Body of pancreas (tissue), 4 donors: ENCODE measurements at regions not wholly inside any gene's neighbourhood (a gene's known extent, or its start where the extent isn't known, plus 50 kb on each side); places are given as distances from the start of the nearest gene placed in this dataset.

ENCODE experiments used
- ATAC-seq: fragments of 150-250 bp; one replicate; pipeline ENCODE4 v1.9.1; 2016
- DNase-seq, 4 donors: peaks; one replicate each; pipeline ENCODE4 v3.0.0-alpha.2; 2019
- H3K27ac ChIP-seq, 4 donors: fragments of 200-600 bp; sonication (generic); 1 replicate in 3 of 4; 2 replicates in 1 of 4; pipeline versions ENCODE4 v1.5.1 to v1.6.1; 2016 to 2019; ENCODE audit warnings: mild to moderate bottlenecking in 1 of 4, mixed read lengths in 1 of 4, moderate library complexity in 1 of 4
- H3K27me3 ChIP-seq, 2 donors: fragments of 200-600 bp; sonication (generic); one replicate each; pipeline ENCODE4 v1.6.0; 2016; ENCODE audit warnings: mild to moderate bottlenecking in 1 of 2
- H3K36me3 ChIP-seq, 2 donors: fragments of 200-600 bp; sonication (generic); replicated peaks in 1 of 2; 2 replicates each; pipeline ENCODE4 v1.5.1; 2016; ENCODE audit warnings: low read depth in 2 of 2; ENCODE audit not compliant: insufficient read depth in 1 of 2
- H3K4me1 ChIP-seq: fragments of 200-600 bp; sonication (generic); one replicate; pipeline ENCODE4 v1.6.0; 2016
- H3K4me3 ChIP-seq, 2 donors: fragments of 200-600 bp; sonication (generic); 1 replicate in 1 of 2; 2 replicates in 1 of 2; pipeline ENCODE4 v1.5.1; 2016 to 2019
- H3K9me3 ChIP-seq, 3 donors: fragments of 200-600 bp; sonication (generic); 1 replicate in 2 of 3; 2 replicates in 1 of 3; pipeline ENCODE4 v1.5.1; 2016
- POLR2A ChIP-seq, 3 donors: fragments of 450-650 bp; IDR thresholded peaks; one replicate each; pipeline ENCODE4 v1.6.1; 2016; ENCODE audit warnings: antibody characterized with exemption in 3 of 3, mild to moderate bottlenecking in 2 of 3
- WGBS, 2 donors: methylation state at CpG; one replicate each; pipeline ENCODE4 v1.1.5; 2017; 5-methylcytosine and 5-hydroxymethylcytosine counted together
- intact Hi-C: fragments of 100-400 bp; cut with DNase I; formaldehyde crosslinking; loops from one replicate; pipeline ENCODE4 v1.15.1; 2023
- TF ChIP-seq, protein P1 (sequence below), 7 experiments: fragments of 450-650 bp in 4 of 7; fragments of 200-600 bp in 3 of 7; sonication (generic) in 3 of 7; IDR thresholded peaks; one replicate each; pipeline ENCODE4 v1.5.1; 2016 to 2019; ENCODE audit warnings: antibody characterized with exemption in 7 of 7

DNA sequence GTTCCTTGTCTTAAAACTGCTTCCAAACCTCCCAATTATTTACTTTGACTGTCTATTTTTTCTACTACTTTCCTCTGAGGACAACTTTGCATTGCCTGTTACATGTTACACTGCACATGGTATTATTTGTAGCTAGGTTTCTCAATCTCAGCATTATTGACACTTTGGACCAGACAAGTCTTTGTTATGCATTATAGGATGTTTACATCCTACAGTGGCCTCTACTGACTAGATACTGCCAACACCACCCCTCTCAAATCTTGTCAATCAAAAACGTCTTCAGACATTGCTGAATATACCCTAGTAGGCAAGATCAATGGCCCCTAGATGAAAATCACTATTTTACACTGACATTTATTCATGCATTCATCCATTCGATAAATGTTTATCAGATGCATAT is 129.6 kb upstream of the DNAJC10 start:
- WGBS, 2 donors: 51 to 67% methylated on average over 2 of the region's 2 CpGs
- Histone ChIP-seq H3K9me3 (no peaks in the 10 kb centered on the region), H3K36me3 (no peaks in the 10 kb centered on the region), H3K4me1 (no peaks in the 10 kb centered on the region), H3K27me3 (no peaks in the 10 kb centered on the region), H3K4me3 (no peak overlapping the region), H3K27ac (no peak overlapping the region)
- DNase-seq (no peak), ATAC-seq (no peak)
- TF ChIP-seq, protein P1, sequence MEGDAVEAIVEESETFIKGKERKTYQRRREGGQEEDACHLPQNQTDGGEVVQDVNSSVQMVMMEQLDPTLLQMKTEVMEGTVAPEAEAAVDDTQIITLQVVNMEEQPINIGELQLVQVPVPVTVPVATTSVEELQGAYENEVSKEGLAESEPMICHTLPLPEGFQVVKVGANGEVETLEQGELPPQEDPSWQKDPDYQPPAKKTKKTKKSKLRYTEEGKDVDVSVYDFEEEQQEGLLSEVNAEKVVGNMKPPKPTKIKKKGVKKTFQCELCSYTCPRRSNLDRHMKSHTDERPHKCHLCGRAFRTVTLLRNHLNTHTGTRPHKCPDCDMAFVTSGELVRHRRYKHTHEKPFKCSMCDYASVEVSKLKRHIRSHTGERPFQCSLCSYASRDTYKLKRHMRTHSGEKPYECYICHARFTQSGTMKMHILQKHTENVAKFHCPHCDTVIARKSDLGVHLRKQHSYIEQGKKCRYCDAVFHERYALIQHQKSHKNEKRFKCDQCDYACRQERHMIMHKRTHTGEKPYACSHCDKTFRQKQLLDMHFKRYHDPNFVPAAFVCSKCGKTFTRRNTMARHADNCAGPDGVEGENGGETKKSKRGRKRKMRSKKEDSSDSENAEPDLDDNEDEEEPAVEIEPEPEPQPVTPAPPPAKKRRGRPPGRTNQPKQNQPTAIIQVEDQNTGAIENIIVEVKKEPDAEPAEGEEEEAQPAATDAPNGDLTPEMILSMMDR (IDR thresholded peaks at IDR 0.05): no peak
- no peak for TF ChIP-seq POLR2A (IDR thresholded peaks at IDR 0.05)
- intact Hi-C loops: no loop called here

DNA sequence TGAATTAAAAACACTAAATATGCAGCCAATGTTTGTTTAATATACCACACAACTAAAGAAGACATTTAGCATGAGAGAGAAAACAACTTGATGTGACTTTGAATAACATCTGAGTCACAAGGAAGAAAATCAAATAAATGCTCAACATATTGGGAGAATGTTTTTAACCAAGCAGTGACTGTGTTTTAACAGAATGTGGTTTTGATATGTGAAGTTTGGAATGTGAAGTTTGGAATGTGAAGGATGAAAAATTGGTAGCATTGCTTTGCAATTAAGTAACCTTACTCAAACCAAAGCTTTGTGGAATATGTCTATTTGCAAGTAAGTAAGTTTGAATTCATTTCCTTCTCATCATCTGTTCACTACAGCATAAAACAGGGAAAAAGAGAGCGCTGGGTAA is 128.2 kb upstream of the DNAJC10 start:
- no peaks in the 10 kb centered on the region for H3K36me3 ChIP-seq
- no peaks in the 10 kb centered on the region for H3K4me1 ChIP-seq
- no peaks in the 10 kb centered on the region for H3K27me3 ChIP-seq
- intact Hi-C loops: no loop called here
- 47 to 48% methylated on average over 1 of the region's 1 CpG for WGBS, 2 donors
- DNase-seq: no peak
- no peaks in the 10 kb centered on the region for H3K9me3 ChIP-seq
- peak; percentile 83 for ATAC-seq
- no peak overlapping the region for H3K4me3 ChIP-seq
- TF ChIP-seq POLR2A (IDR thresholded peaks at IDR 0.05): no peak
- TF ChIP-seq, protein P1 (IDR thresholded peaks at IDR 0.05): no peak
- H3K27ac ChIP-seq: peak overlapping the region in 2 of 4 donors; percentile 26 to 38

DNA sequence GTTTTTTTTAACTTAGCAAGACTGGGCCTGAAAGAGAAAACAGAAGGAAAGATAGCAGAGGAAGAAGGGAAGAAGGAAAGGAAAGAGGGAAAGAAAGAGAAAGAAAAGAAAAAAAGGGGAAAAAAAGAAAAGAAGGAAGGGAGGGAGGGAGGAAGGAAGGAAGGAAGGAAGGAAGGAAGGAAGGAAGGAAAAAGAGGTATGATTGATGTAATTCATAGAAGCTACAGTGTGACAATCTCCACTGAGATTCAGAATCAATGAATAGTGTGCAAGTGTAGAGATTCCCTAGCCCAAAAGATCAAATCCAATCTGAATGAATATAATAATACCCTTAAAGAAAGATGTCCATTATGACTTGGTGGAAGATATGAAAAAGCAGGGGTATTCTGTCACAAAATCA is 126.9 kb upstream of the DNAJC10 start:
- H3K27me3 ChIP-seq: no peaks in the 10 kb centered on the region
- no peak overlapping the region for H3K4me3 ChIP-seq
- H3K36me3 ChIP-seq: no peaks in the 10 kb centered on the region
- no peak for ATAC-seq
- no peaks in the 10 kb centered on the region for H3K4me1 ChIP-seq
- intact Hi-C loops: no loop called here
- H3K27ac ChIP-seq: no peak overlapping the region
- no peaks in the 10 kb centered on the region for H3K9me3 ChIP-seq
- DNase-seq: no peak
- TF ChIP-seq, protein P1 (IDR thresholded peaks at IDR 0.05): no peak
- no peak for TF ChIP-seq POLR2A (IDR thresholded peaks at IDR 0.05)

DNA sequence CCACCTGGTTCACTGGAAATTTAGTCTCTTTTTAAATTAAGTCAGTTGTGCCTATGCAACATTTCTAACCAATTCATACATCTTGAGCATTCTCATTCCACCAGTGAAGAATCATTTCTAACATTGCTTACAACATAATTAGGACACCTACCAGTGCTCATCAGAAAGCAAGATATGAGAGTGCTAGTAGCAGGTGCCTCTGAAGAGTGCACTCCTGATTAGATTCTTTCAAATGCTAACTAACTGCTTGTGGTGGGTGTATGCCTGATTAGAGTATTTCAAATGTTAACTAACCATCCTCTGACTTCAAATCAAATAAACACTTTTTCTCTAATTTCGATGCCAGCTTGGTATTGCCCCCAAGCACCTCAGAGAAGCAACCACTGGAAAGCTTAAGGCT is 124.3 kb upstream of the DNAJC10 start:
- DNase-seq (no peak), ATAC-seq (no peak)
- no peaks in the 10 kb centered on the region for H3K9me3 ChIP-seq
- no peak for TF ChIP-seq POLR2A (IDR thresholded peaks at IDR 0.05)
- intact Hi-C loops: no loop called here
- H3K4me3 ChIP-seq: no peak overlapping the region
- H3K27ac ChIP-seq: no peak overlapping the region
- H3K27me3 ChIP-seq: no peaks in the 10 kb centered on the region
- WGBS, 2 donors: 34 to 50% methylated on average over 1 of the region's 1 CpG
- H3K36me3 ChIP-seq: no peaks in the 10 kb centered on the region
- H3K4me1 ChIP-seq: no peaks in the 10 kb centered on the region

DNA sequence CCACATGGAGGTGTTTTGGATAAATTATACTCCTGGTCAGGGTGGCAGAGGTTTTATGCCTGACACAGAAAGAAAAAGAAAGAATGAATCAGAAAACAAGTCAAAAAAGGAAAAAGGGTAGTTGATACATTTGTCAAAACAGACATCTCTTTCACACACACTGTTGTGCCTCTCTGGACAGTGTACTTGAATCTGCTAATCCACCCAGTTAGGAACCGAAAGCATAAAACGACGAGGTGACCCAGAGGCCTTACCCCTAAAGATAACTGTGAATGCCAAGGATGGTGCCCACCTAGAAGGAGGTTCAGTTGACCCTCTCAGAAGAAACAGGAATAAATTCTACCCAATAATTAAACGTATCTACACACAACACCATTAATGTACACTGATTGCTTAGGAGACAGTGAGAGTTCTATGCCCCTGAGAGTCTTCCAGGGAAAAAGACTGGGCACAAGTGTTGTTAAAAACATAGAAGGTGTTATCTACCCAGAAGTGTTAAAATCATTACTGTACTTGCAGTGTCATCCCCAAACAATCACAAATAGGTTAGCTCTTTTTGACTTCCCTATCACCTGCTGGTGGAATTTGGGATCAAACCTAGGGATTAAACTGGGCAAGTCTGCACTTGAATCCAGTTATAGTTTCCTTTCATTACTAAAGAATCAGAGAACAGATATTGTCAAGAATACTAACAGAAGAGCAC is 123.2 kb upstream of the DNAJC10 start:
- Histone ChIP-seq H3K4me3 (no peak overlapping the region), H3K9me3 (no peaks in the 10 kb centered on the region), H3K27ac (no peak overlapping the region), H3K4me1 (no peaks in the 10 kb centered on the region), H3K27me3 (no peaks in the 10 kb centered on the region), H3K36me3 (no peaks in the 10 kb centered on the region)
- 71 to 77% methylated on average over 4 of the region's 4 CpGs for WGBS, 2 donors
- DNase-seq: no peak
- no peak for ATAC-seq
- no peak for TF ChIP-seq POLR2A (IDR thresholded peaks at IDR 0.05)
- TF ChIP-seq, protein P1 (IDR thresholded peaks at IDR 0.05): no peak
- intact Hi-C loops: no loop called here
